ENCODE measurements at regions not wholly inside any gene's neighbourhood (a gene's known extent, or its start where the extent isn't known, plus 50 kb on each side); places are given as distances from the start of the nearest gene placed in this dataset.
"Not testable (repeated sequence)": the region's sequence is repeated elsewhere in the genome, so short reads cannot be mapped to it uniquely, and the experiment has no call there.

- no peak overlapping the region for H3K4me3 ChIP-seq (ENCODE audit: low read depth, low read length)
- TF ChIP-seq CTCF (IDR thresholded peaks at IDR 0.05; ENCODE audit: low read depth, low read length, missing control alignments), result no peak
- H3K27ac ChIP-seq, result no peak overlapping the region
- no peaks in the 10 kb centered on the region for H3K36me3 ChIP-seq (replicated peaks)
- in situ Hi-C loops (cut with HindIII; ENCODE audit: low pct_ligation_motif_present, low sequenced_read_pairs), result no loop called here
- no peak for DNase-seq
- no peaks in the 10 kb centered on the region for H3K27me3 ChIP-seq (replicated peaks)
Observed at GRCh38 chr11:87780068-87780413, 395.2 kb downstream of the RAB38 start.

GRCh38 chr11:87779276-87780067 lies 395.8 kb downstream of the RAB38 start:
- H3K4me3 ChIP-seq (ENCODE audit: low read depth, low read length), result no peak overlapping the region
- H3K36me3 ChIP-seq (replicated peaks), result no peaks in the 10 kb centered on the region
- no peak for TF ChIP-seq CTCF (IDR thresholded peaks at IDR 0.05; ENCODE audit: low read depth, low read length, missing control alignments)
- DNase-seq, result no peak
- no peak overlapping the region for H3K27ac ChIP-seq
- no peaks in the 10 kb centered on the region for H3K27me3 ChIP-seq (replicated peaks)
- in situ Hi-C loops (cut with HindIII; ENCODE audit: low pct_ligation_motif_present, low sequenced_read_pairs), result no loop called here

GRCh38 chr11:87778357-87778756 lies 396.9 kb downstream of the RAB38 start:
- in situ Hi-C loops (cut with HindIII; ENCODE audit: low pct_ligation_motif_present, low sequenced_read_pairs), result no loop called here
- TF ChIP-seq CTCF (IDR thresholded peaks at IDR 0.05; ENCODE audit: low read depth, low read length, missing control alignments), result no peak
- H3K27ac ChIP-seq, result no peak overlapping the region

GRCh38 chr11:87775036-87775435 lies 400.2 kb downstream of the RAB38 start:
- H3K27me3 ChIP-seq (replicated peaks), result no peaks in the 10 kb centered on the region
- no peak overlapping the region for H3K4me3 ChIP-seq (ENCODE audit: low read depth, low read length)
- no peak overlapping the region for H3K27ac ChIP-seq
- in situ Hi-C loops (cut with HindIII; ENCODE audit: low pct_ligation_motif_present, low sequenced_read_pairs), result no loop called here
- no peak for DNase-seq
- TF ChIP-seq CTCF (IDR thresholded peaks at IDR 0.05; ENCODE audit: low read depth, low read length, missing control alignments), result no peak
- H3K36me3 ChIP-seq (replicated peaks), result no peaks in the 10 kb centered on the region

More at GRCh38 chr11:87778357-87778756, 396.9 kb downstream of the RAB38 start:
- DNase-seq, result no peak
- no peaks in the 10 kb centered on the region for H3K27me3 ChIP-seq (replicated peaks)
- H3K36me3 ChIP-seq (replicated peaks), result no peaks in the 10 kb centered on the region
- no peak overlapping the region for H3K4me3 ChIP-seq (ENCODE audit: low read depth, low read length)

DNA sequence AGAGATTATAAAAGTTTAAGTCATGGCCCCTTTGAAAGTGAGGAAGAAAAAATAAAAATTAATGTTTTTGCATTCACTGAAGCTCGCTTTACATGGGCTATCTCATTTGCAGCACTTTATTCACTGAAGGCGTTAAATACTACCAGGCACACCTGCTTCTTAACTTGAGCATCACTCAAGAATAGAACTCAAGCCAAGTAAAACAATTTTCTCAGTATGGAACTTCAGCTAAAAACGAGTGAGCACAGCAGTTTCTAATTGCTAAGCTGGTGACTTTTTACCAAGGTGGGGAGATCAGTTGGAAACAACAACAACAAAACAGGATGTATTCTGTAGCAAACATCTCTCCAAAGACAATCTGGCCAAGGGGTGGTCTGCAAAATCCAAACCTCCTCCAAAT lies 405.6 kb downstream of the RAB38 start:
- no peak overlapping the region for H3K27ac ChIP-seq
- no peak for TF ChIP-seq CTCF (IDR thresholded peaks at IDR 0.05; ENCODE audit: low read depth, low read length, missing control alignments)
- H3K4me3 ChIP-seq (ENCODE audit: low read depth, low read length), result no peak overlapping the region
- H3K27me3 ChIP-seq (replicated peaks), result no peaks in the 10 kb centered on the region
- no peaks in the 10 kb centered on the region for H3K36me3 ChIP-seq (replicated peaks)
- in situ Hi-C loops (cut with HindIII; ENCODE audit: low pct_ligation_motif_present, low sequenced_read_pairs), result no loop called here
- no peak for DNase-seq

GRCh38 chr11:87767615-87768014 lies 407.6 kb downstream of the RAB38 start:
- H3K4me3 ChIP-seq (ENCODE audit: low read depth, low read length), result no peak overlapping the region
- DNase-seq, result no peak
- in situ Hi-C loops (cut with HindIII; ENCODE audit: low pct_ligation_motif_present, low sequenced_read_pairs), result no loop called here
- no peaks in the 10 kb centered on the region for H3K36me3 ChIP-seq (replicated peaks)
- TF ChIP-seq CTCF (IDR thresholded peaks at IDR 0.05; ENCODE audit: low read depth, low read length, missing control alignments), result no peak
- no peak overlapping the region for H3K27ac ChIP-seq
- H3K27me3 ChIP-seq (replicated peaks), result no peaks in the 10 kb centered on the region

DNA sequence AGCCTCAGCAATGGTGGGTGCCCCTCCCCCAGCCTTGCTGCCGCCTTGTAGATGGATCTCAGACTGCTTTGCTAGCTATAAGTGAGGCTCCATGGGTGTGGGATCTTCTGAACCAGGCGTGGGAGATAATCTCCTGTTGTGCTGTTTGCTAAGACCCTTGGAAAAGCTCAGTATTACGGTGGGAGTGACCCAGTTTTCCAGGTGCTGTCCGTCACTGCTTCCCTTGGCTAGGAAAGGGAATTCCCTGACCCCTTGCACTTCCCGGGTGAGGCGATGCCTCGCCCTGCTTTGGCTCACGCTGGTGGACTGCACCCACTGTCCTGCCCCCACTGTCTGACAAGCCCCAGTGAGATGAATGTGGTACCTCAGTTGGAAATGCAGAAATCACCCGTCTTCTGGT lies 411.2 kb downstream of the RAB38 start:
- not testable (repeated sequence) for H3K27me3 ChIP-seq (replicated peaks); DNase-seq

More for the DNA sequence above, 411.2 kb downstream of the RAB38 start:
- H3K27ac ChIP-seq; in situ Hi-C loops (cut with HindIII; ENCODE audit: low pct_ligation_motif_present, low sequenced_read_pairs); H3K4me3 ChIP-seq (ENCODE audit: low read depth, low read length); H3K36me3 ChIP-seq (replicated peaks): not testable (repeated sequence)
